ENCODE measurements at regions not wholly inside any gene's neighbourhood (a gene's known extent, or its start where the extent isn't known, plus 50 kb on each side); places are given as distances from the start of the nearest gene placed in this dataset.

- no peak for DNase-seq (ENCODE audit: low spot score)
- no peak overlapping the region for H3K27ac Mint-ChIP-seq (ENCODE audit: unreplicated experiment)
These were observed 144.2 kb upstream of the ANKRD28 start for GRCh38 chr3:15941958-15942357.

GRCh38 chr3:15942462-15942861 is 144.7 kb upstream of the ANKRD28 start:
- H3K4me3 Mint-ChIP-seq (ENCODE audit: unreplicated experiment), result no peak overlapping the region
- H3K27ac Mint-ChIP-seq (ENCODE audit: unreplicated experiment), result no peak overlapping the region
- H3K36me3 Mint-ChIP-seq (ENCODE audit: low read depth), result no peaks in the 10 kb centered on the region
- H3K9me3 Mint-ChIP-seq (ENCODE audit: low read depth), result peaks cover 5% of the 10 kb centered on the region
- peaks cover 11% of the 10 kb centered on the region for H3K4me1 Mint-ChIP-seq (ENCODE audit: low read depth)
- H3K27me3 Mint-ChIP-seq (ENCODE audit: low read depth), result peaks cover 1% of the 10 kb centered on the region
- TF ChIP-seq CTCF (IDR thresholded peaks at IDR 0.05), result no peak
- DNase-seq (ENCODE audit: low spot score), result no peak

More at GRCh38 chr3:15941958-15942357, 144.2 kb upstream of the ANKRD28 start:
- Mint-ChIP-seq H3K9me3 (ENCODE audit: low read depth) (peaks cover 5% of the 10 kb centered on the region), H3K4me1 (ENCODE audit: low read depth) (peaks cover 11% of the 10 kb centered on the region), H3K27me3 (ENCODE audit: low read depth) (peaks cover 1% of the 10 kb centered on the region), H3K36me3 (ENCODE audit: low read depth) (no peaks in the 10 kb centered on the region), H3K4me3 (ENCODE audit: unreplicated experiment) (no peak overlapping the region)
- TF ChIP-seq CTCF (IDR thresholded peaks at IDR 0.05), result no peak

- TF ChIP-seq CTCF (IDR thresholded peaks at IDR 0.05), result no peak
- no peak for DNase-seq (ENCODE audit: low spot score)
- Mint-ChIP-seq H3K4me3 (ENCODE audit: unreplicated experiment) (no peak overlapping the region), H3K9me3 (ENCODE audit: low read depth) (peaks cover 5% of the 10 kb centered on the region), H3K4me1 (ENCODE audit: low read depth) (peaks cover 11% of the 10 kb centered on the region), H3K36me3 (ENCODE audit: low read depth) (no peaks in the 10 kb centered on the region), H3K27me3 (ENCODE audit: low read depth) (peaks cover 1% of the 10 kb centered on the region), H3K27ac (ENCODE audit: unreplicated experiment) (no peak overlapping the region)
These were observed 145.2 kb upstream of the ANKRD28 start for GRCh38 chr3:15942936-15943335.

- no peak for DNase-seq (ENCODE audit: low spot score)
- Mint-ChIP-seq H3K4me1 (ENCODE audit: low read depth) (no peaks in the 10 kb centered on the region), H3K36me3 (ENCODE audit: low read depth) (no peaks in the 10 kb centered on the region), H3K27me3 (ENCODE audit: low read depth) (peaks cover 1% of the 10 kb centered on the region), H3K9me3 (ENCODE audit: low read depth) (peaks cover 2% of the 10 kb centered on the region), H3K27ac (ENCODE audit: unreplicated experiment) (no peak overlapping the region), H3K4me3 (ENCODE audit: unreplicated experiment) (no peak overlapping the region)
- TF ChIP-seq CTCF (IDR thresholded peaks at IDR 0.05), result no peak
These were observed 150.6 kb upstream of the ANKRD28 start for GRCh38 chr3:15948388-15948787.

GRCh38 chr3:15952543-15953175 is 154.9 kb upstream of the ANKRD28 start:
- H3K36me3 Mint-ChIP-seq (ENCODE audit: low read depth), result no peaks in the 10 kb centered on the region
- H3K4me1 Mint-ChIP-seq (ENCODE audit: low read depth), result no peaks in the 10 kb centered on the region
- H3K9me3 Mint-ChIP-seq (ENCODE audit: low read depth), result no peaks in the 10 kb centered on the region
- H3K27me3 Mint-ChIP-seq (ENCODE audit: low read depth), result no peaks in the 10 kb centered on the region
- DNase-seq (ENCODE audit: low spot score), result no peak
- no peak overlapping the region for H3K27ac Mint-ChIP-seq (ENCODE audit: unreplicated experiment)
- H3K4me3 Mint-ChIP-seq (ENCODE audit: unreplicated experiment), result no peak overlapping the region
- no peak for TF ChIP-seq CTCF (IDR thresholded peaks at IDR 0.05)

Measured in chondrocyte (in vitro differentiated cells).